Esophagus squamous epithelium (tissue), 4 donors: ENCODE measurements at regions not wholly inside any gene's neighbourhood (a gene's known extent, or its start where the extent isn't known, plus 50 kb on each side); places are given as distances from the start of the nearest gene placed in this dataset.
"Not testable (repeated sequence)": the region's sequence is repeated elsewhere in the genome, so short reads cannot be mapped to it uniquely, and the experiment has no call there.

ENCODE experiments used
- POLR2A ChIP-seq, 4 donors: fragments of 450-650 bp; IDR thresholded peaks; one replicate each; pipeline ENCODE4 v1.6.1; 2017; ENCODE audit warnings: antibody characterized with exemption in 4 of 4, mild to moderate bottlenecking in 4 of 4, moderate library complexity in 3 of 4
- TF ChIP-seq, protein P1 (sequence below), 6 experiments: fragments of 450-650 bp in 4 of 6; fragments of 200-600 bp in 2 of 6; sonication (generic) in 2 of 6; IDR thresholded peaks; one replicate each; pipeline ENCODE4 v1.5.1; 2016 to 2019; ENCODE audit warnings: antibody characterized with exemption in 6 of 6, mild to moderate bottlenecking in 4 of 6, moderate library complexity in 4 of 6

DNA sequence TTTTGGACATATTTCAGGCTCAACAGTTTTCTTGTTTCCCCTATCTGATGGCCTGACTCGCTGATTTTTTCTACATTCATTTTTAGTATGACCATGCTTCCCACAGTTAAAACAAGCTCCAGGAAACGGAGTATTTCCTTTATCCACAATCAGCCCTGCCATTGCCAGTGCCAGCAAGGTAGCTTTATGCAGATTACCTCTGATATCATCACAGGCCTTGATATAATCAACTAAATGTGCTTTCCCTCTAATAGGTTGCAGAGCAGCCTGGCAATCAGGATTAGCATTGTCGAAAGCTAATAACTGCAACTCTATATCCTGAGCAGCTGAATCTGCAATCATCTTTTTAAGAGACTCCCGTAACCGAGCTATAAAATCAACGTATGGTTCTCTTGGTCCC, 57.1 kb upstream of the FMNL2 start:
- TF ChIP-seq, protein P1, sequence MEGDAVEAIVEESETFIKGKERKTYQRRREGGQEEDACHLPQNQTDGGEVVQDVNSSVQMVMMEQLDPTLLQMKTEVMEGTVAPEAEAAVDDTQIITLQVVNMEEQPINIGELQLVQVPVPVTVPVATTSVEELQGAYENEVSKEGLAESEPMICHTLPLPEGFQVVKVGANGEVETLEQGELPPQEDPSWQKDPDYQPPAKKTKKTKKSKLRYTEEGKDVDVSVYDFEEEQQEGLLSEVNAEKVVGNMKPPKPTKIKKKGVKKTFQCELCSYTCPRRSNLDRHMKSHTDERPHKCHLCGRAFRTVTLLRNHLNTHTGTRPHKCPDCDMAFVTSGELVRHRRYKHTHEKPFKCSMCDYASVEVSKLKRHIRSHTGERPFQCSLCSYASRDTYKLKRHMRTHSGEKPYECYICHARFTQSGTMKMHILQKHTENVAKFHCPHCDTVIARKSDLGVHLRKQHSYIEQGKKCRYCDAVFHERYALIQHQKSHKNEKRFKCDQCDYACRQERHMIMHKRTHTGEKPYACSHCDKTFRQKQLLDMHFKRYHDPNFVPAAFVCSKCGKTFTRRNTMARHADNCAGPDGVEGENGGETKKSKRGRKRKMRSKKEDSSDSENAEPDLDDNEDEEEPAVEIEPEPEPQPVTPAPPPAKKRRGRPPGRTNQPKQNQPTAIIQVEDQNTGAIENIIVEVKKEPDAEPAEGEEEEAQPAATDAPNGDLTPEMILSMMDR (IDR thresholded peaks at IDR 0.05): not testable (repeated sequence)
- TF ChIP-seq POLR2A (IDR thresholded peaks at IDR 0.05): not testable (repeated sequence)
